A673 (cell line): ENCODE measurements at regions not wholly inside any gene's neighbourhood (a gene's known extent, or its start where the extent isn't known, plus 50 kb on each side); places are given as distances from the start of the nearest gene placed in this dataset.

Experiments used
- EZH2 ChIP-seq: fragments of 200-600 bp; sonication (generic); IDR thresholded peaks from 2 replicates; pipeline ENCODE4 v1.6.1; 2017; ENCODE audit warnings: borderline replicate concordance, low read depth, mild to moderate bottlenecking, mixed read lengths, antibody characterized with exemption, low read length; ENCODE audit not compliant: poor library complexity, severe bottlenecking
- TF ChIP-seq, protein P1 (sequence below): fragments of 300-800, 200-600 bp; sonication (generic); conservative IDR thresholded peaks from 2 replicates; pipeline ENCODE4 v1.5.1; 2017; ENCODE audit warnings: low read depth, mild to moderate bottlenecking, antibody characterized with exemption, low read length, moderate library complexity, mixed read lengths

DNA sequence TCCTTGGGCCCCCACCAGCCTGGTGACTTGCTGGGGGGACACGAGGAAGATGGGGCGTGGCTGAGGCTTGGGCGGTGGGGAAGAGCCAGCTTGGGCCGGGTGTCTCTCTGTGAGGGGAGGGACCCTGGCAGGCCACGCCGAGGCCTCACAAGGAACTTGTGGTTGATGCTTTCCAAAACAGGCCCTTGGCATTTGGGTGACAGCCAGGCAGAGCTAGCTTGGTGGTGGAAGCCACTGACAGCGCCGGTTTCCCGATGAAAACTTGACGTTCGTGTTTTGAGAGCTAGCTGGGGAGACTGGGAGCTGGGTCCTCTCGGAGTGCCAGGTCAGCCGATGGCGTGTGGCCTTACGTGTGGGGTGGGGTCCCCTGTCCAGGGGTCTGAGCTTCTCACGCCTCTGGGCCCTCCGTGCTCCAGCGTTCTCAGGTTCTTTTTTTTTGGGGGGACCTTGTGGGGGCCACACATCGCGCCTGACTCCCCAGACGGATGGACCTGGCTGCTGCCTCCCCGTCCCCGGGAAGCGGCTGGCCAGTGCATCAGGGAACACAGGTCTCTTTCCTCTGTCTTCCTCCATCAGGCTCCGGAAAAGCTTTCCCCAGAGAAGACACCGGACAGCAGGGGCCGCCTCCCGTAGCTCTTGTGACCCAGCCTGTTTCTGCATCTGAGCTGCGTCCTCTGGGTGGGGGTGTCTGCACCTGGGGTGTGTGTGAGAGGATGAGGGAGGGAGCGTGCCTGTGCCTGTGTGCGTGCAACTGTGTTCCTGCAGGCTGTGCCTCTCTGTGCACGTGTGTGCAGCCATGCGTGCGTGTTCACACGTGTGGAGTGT is 129.3 kb upstream of the LPCAT1 start:
- TF ChIP-seq, protein P1, sequence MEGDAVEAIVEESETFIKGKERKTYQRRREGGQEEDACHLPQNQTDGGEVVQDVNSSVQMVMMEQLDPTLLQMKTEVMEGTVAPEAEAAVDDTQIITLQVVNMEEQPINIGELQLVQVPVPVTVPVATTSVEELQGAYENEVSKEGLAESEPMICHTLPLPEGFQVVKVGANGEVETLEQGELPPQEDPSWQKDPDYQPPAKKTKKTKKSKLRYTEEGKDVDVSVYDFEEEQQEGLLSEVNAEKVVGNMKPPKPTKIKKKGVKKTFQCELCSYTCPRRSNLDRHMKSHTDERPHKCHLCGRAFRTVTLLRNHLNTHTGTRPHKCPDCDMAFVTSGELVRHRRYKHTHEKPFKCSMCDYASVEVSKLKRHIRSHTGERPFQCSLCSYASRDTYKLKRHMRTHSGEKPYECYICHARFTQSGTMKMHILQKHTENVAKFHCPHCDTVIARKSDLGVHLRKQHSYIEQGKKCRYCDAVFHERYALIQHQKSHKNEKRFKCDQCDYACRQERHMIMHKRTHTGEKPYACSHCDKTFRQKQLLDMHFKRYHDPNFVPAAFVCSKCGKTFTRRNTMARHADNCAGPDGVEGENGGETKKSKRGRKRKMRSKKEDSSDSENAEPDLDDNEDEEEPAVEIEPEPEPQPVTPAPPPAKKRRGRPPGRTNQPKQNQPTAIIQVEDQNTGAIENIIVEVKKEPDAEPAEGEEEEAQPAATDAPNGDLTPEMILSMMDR: no peak
- TF ChIP-seq EZH2: no peak
